HepG2 (cell line): ENCODE measurements at regions not wholly inside any gene's neighbourhood (a gene's known extent, or its start where the extent isn't known, plus 50 kb on each side); places are given as distances from the start of the nearest gene placed in this dataset.

Experiments used
- ATAC-seq: fragments of 200-7000 bp; cut with Tn5 transposase; 3 replicates; pipeline ENCODE4 v1.9.1; 2020; ENCODE audit warnings: mild to moderate bottlenecking, moderate library complexity
- BruUV-seq: library from RNA; stranded (reverse); fragments of 400-500 nt; replicated peaks from 2 replicates; lab custom pipeline; 2021; lab: Mats Ljungman, UMichigan
- CTCF ChIA-PET: fragments of 300-600 bp; formaldehyde crosslinking; extraction: SDS; loops from one replicate; lab custom pipeline; 2021; ENCODE audit warnings: low total read pairs, inconsistent platforms, low intra/inter-chr PET ratio; lab: Yijun Ruan, JAX
- POLR2A ChIA-PET: fragments of 350-600 bp; sonication (Branson Sonifier 250); formaldehyde crosslinking; loops from one replicate; lab custom pipeline; 2020; ENCODE audit warnings: antibody characterized with exemption, inconsistent platforms; lab: Yijun Ruan, JAX
- DNase-seq: peaks from one replicate; pipeline ENCODE4 v3.0.0-alpha.2; 2015; ENCODE audit warnings: low spot score
- FAIRE-seq: peaks from 3 replicates; lab custom pipeline; 2011; peaks lifted over from hg19 to GRCh38; lab: Jason Lieb, UNC
- H2AFZ ChIP-seq: one replicate; pipeline ENCODE4 v1.6.1; 2011; ENCODE audit warnings: low read length, inconsistent platforms
- H3K27ac ChIP-seq: fragments of 300-600 bp; 3 replicates; pipeline ENCODE4 v1.8.0; 2011; ENCODE audit warnings: mixed run types, mild to moderate bottlenecking, mixed read lengths, low read length, inconsistent platforms; ENCODE audit not compliant: insufficient read depth; ENCODE audit errors: extremely low read length
- H3K27me3 ChIP-seq, 2 experiments: fragments of 200-600 bp in 1 of 2; 2 replicates in 1 of 2; 3 replicates in 1 of 2; pipeline versions ENCODE4 v1.6.0 to v1.8.0; 2011; ENCODE audit warnings: low read length in 2 of 2, mild to moderate bottlenecking in 2 of 2, moderate library complexity in 2 of 2, inconsistent platforms in 1 of 2; ENCODE audit not compliant: insufficient read depth in 2 of 2, control insufficient read depth in 1 of 2
- H3K36me3 ChIP-seq, 2 experiments: fragments of 200-600 bp in 1 of 2; replicated peaks in 1 of 2; 2 replicates in 1 of 2; 3 replicates in 1 of 2; pipeline versions ENCODE4 v1.5.1 to v1.8.0; 2011; ENCODE audit warnings: low read length in 2 of 2, inconsistent platforms in 1 of 2; ENCODE audit not compliant: insufficient read depth in 2 of 2, control insufficient read depth in 1 of 2
- H3K4me1 ChIP-seq: 2 replicates; pipeline ENCODE4 v1.5.1; 2012; ENCODE audit warnings: low read length, inconsistent platforms; ENCODE audit not compliant: insufficient read depth
- H3K4me2 ChIP-seq: 2 replicates; pipeline ENCODE4 v1.6.0; 2011; ENCODE audit warnings: low read depth, low read length, inconsistent platforms
- H3K4me3 ChIP-seq, 3 experiments: fragments of 200-600 bp in 1 of 3; sonication (generic), shearing (Covaris generic) in 1 of 3; replicated peaks in 1 of 3; 2 replicates each; pipeline ENCODE4 v1.5.1; 2011 to 2016; ENCODE audit warnings: low read length in 3 of 3, inconsistent platforms in 2 of 3, low read depth in 2 of 3, mild to moderate bottlenecking in 2 of 3, control low read depth in 1 of 3, mixed read lengths in 1 of 3; ENCODE audit not compliant: insufficient read depth in 1 of 3
- H3K79me2 ChIP-seq: one replicate; pipeline ENCODE4 v1.6.1; 2011; ENCODE audit warnings: low read length, inconsistent platforms; ENCODE audit not compliant: insufficient read depth
- H3K9ac ChIP-seq: 2 replicates; pipeline ENCODE4 v1.6.0; 2011; ENCODE audit warnings: mild to moderate bottlenecking, low read depth, low read length, inconsistent platforms; ENCODE audit not compliant: insufficient read depth
- H3K9me3 ChIP-seq: 2 replicates; pipeline ENCODE4 v1.5.1; 2012; ENCODE audit warnings: mild to moderate bottlenecking, low read length
- H4K20me1 ChIP-seq: 2 replicates; pipeline ENCODE4 v1.6.0; 2011; ENCODE audit warnings: inconsistent platforms, mild to moderate bottlenecking, low read length, moderate library complexity; ENCODE audit not compliant: insufficient read depth
- DR1 ChIP-seq: sonication (generic); formaldehyde crosslinking; IDR thresholded peaks from 2 replicates; pipeline ENCODE4 v1.8.0; 2021; ENCODE audit warnings: mild to moderate bottlenecking, missing genetic modification reagents, inconsistent platforms
- HMG20A ChIP-seq: IDR thresholded peaks from 2 replicates; pipeline ENCODE4 v1.6.1; 2016; ENCODE audit warnings: borderline replicate concordance
- KLF11 ChIP-seq: IDR thresholded peaks from 2 replicates; pipeline ENCODE4 v1.6.1; 2016; ENCODE audit warnings: missing compliant biosample characterization
- WGBS: methylation state at CpG from one replicate; pipeline ENCODE4 v1.1.6; 2017; ENCODE audit warnings: low lambda C conversion rate; 5-methylcytosine and 5-hydroxymethylcytosine counted together
- in situ Hi-C: cut with HindIII; loops from 2 replicates; pipeline ENCODE4 v1.10.0; 2017; ENCODE audit warnings: low pct_unique_long_range_greater_than_20kb; ENCODE audit not compliant: extremely low pct_ligation_motif_present
- intact Hi-C: fragments of 100-400 bp; cut with micrococcal nuclease; formaldehyde crosslinking; loops from one replicate; pipeline ENCODE4 v1.10.0; 2022; ENCODE audit not compliant: unreplicated experiment
- TF ChIP-seq, protein P1 (sequence below): sonication (generic); formaldehyde crosslinking; IDR thresholded peaks from 2 replicates; pipeline ENCODE4 v1.5.0; 2020; ENCODE audit warnings: missing genetic modification reagents
- TF ChIP-seq, protein P2 (sequence below): sonication (generic); formaldehyde crosslinking; IDR thresholded peaks from 2 replicates; pipeline ENCODE4 v1.8.1; 2022; ENCODE audit warnings: low read depth, mild to moderate bottlenecking, missing genetic modification reagents

DNA sequence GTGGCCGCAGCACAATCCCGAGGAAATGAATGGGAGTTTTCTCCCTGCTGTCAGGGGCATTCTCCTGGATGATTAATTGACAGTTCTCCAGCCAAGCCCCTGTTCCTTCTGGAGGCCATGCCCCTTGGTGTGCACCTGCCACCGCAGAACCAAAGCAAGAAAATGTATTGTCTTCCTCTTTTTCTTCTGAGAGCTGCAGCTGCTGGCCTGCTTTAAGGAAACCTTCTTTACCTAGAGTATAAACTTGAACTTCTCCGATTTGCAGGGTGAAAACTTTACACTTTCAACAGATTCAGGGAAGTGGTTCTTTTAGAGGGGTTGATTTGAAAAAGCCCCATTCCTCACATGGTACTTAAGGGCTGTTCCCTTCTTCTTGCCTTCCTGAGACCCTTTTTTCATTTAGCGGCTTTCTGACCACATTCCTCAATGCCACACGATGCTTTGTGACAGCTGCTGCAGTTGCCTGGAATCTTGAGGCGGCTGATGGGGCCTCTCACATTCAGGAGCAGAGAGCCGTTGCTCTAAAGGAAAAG lies 402.8 kb downstream of the TXNL1 start:
- Histone ChIP-seq H3K9me3 (peaks cover 42% of the 10 kb centered on the region), H3K27ac (no peak overlapping the region), H3K4me2 (no peak overlapping the region), H3K9ac (no peak overlapping the region), H3K27me3 (no peaks in the 10 kb centered on the region), H3K4me1 (no peaks in the 10 kb centered on the region), H3K79me2 (no peaks in the 10 kb centered on the region), H3K4me3 (no peak overlapping the region), H2AFZ (no peak overlapping the region), H3K36me3 (no peaks in the 10 kb centered on the region), H4K20me1 (no peaks in the 10 kb centered on the region)
- no TSS peak for BruUV-seq
- ATAC-seq (no peak), FAIRE-seq (no peak), DNase-seq (no peak)
- 5% methylated on average over 8 of the region's 8 CpGs for WGBS
- ChIA-PET POLR2A (no interaction called here), CTCF (no interaction called here)
- in situ Hi-C loops (no loop called here), intact Hi-C loops (no loop called here)
- TF ChIP-seq, protein P1, sequence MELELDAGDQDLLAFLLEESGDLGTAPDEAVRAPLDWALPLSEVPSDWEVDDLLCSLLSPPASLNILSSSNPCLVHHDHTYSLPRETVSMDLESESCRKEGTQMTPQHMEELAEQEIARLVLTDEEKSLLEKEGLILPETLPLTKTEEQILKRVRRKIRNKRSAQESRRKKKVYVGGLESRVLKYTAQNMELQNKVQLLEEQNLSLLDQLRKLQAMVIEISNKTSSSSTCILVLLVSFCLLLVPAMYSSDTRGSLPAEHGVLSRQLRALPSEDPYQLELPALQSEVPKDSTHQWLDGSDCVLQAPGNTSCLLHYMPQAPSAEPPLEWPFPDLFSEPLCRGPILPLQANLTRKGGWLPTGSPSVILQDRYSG (CRISPR knock-in tag): no peak
- TF ChIP-seq KLF11 (CRISPR knock-in tag) (no peak), HMG20A (CRISPR knock-in tag) (no peak), DR1 (CRISPR knock-in tag) (no peak)
- TF ChIP-seq, protein P2, sequence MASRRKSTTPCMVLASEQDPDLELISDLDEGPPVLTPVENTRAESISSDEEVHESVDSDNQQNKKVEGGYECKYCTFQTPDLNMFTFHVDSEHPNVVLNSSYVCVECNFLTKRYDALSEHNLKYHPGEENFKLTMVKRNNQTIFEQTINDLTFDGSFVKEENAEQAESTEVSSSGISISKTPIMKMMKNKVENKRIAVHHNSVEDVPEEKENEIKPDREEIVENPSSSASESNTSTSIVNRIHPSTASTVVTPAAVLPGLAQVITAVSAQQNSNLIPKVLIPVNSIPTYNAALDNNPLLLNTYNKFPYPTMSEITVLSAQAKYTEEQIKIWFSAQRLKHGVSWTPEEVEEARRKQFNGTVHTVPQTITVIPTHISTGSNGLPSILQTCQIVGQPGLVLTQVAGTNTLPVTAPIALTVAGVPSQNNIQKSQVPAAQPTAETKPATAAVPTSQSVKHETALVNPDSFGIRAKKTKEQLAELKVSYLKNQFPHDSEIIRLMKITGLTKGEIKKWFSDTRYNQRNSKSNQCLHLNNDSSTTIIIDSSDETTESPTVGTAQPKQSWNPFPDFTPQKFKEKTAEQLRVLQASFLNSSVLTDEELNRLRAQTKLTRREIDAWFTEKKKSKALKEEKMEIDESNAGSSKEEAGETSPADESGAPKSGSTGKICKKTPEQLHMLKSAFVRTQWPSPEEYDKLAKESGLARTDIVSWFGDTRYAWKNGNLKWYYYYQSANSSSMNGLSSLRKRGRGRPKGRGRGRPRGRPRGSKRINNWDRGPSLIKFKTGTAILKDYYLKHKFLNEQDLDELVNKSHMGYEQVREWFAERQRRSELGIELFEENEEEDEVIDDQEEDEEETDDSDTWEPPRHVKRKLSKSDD (CRISPR knock-in tag): no peak
